ENCODE measurements at regions not wholly inside any gene's neighbourhood (a gene's known extent, or its start where the extent isn't known, plus 50 kb on each side); places are given as distances from the start of the nearest gene placed in this dataset.
"Not testable (repeated sequence)": the region's sequence is repeated elsewhere in the genome, so short reads cannot be mapped to it uniquely, and the experiment has no call there.

DNA sequence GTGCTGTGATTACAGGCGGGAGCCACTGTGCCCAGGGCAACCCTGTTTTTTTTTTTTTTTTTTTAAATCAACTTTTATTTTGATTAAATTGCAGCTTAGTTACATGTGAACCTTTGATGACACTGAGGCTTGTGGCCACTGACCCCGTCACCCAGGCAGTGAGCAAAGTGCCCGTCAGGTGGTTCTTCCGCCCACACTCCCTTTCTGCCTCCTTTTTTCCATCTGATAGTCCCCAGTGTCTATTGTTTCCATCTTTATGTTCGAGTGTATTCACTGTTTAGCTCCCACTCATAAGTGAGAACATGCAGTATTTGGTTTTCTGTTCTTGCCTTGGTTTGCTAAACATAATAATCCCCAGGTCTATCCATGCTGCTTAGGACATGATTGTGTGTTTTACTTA, 110.9 kb upstream of the GRK3 start:
- DNase-seq (ENCODE audit: low read depth) = no peak

GRCh38 chr22:25456300-25457043, 108.0 kb upstream of the GRK3 start:
- not testable (repeated sequence) for DNase-seq (ENCODE audit: low read depth); H3K4me3 ChIP-seq (ENCODE audit: low read length)

More for the DNA sequence above, 110.9 kb upstream of the GRK3 start:
- H3K4me3 ChIP-seq (ENCODE audit: low read length) = no peak overlapping the region
- TF ChIP-seq, protein P1, sequence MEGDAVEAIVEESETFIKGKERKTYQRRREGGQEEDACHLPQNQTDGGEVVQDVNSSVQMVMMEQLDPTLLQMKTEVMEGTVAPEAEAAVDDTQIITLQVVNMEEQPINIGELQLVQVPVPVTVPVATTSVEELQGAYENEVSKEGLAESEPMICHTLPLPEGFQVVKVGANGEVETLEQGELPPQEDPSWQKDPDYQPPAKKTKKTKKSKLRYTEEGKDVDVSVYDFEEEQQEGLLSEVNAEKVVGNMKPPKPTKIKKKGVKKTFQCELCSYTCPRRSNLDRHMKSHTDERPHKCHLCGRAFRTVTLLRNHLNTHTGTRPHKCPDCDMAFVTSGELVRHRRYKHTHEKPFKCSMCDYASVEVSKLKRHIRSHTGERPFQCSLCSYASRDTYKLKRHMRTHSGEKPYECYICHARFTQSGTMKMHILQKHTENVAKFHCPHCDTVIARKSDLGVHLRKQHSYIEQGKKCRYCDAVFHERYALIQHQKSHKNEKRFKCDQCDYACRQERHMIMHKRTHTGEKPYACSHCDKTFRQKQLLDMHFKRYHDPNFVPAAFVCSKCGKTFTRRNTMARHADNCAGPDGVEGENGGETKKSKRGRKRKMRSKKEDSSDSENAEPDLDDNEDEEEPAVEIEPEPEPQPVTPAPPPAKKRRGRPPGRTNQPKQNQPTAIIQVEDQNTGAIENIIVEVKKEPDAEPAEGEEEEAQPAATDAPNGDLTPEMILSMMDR (IDR thresholded peaks at IDR 0.05; ENCODE audit: insufficient read depth, low read depth, low read length, missing control alignments) = no peak

DNA sequence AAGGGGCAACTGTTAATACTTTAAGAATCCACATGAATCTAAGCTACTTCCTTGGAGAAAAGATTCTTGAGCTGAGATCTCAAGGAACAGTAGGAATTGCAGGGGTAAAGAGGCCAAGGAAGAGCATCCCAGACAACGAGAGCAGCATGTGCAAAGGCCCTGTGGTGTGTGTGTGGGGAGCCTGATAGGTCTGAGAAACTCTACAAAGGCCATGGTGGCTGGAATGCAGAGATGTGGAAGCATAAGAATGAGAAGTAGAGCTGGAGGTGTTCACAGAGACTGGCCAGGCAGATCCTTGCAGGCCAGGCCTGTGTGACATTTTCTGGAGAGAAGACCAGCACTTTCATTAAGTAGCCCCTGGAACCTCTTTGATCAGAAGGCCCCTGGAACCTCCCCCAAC, 105.8 kb upstream of the GRK3 start:
- DNase-seq (ENCODE audit: low read depth); H3K4me3 ChIP-seq (ENCODE audit: low read length): not testable (repeated sequence)

DNA sequence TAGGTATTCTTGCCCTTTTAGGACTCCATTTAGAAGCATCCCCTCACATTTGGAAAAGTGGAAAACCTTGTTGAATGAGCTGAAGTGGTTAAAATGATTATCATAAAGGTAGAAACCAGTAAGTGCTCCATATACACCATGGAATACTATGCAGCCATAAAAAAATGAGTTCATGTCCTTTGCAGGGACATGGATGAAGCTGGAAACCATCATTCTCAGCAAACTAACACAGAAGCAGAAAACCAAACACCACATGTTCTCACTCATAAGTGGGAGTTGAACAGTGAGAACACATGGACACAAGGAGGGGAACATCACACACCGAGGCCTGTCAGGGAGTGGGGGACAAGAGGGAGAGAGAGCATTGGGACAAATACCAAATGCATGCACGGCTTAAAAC, 103.8 kb upstream of the GRK3 start:
- H3K4me3 ChIP-seq (ENCODE audit: low read length); DNase-seq (ENCODE audit: low read depth): not testable (repeated sequence)

DNA sequence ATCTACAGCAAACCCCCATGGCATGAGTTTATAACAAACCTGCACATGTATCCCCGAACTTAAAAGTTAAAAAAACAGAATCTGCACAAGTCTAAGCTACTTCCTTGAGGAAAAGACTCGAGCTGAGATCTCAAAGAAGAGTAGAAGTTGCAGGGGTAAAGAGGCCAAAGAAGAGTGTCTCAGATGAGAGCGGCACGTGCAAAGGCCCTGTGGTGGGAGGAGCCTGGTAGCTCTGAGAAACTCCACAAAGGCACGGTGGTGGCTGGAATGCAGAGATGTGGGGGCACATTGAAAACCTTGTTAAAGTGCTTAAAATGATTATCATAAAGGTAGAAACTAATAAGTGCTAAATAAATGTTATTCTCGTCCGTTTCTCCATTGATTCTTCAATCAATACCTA, 103.2 kb upstream of the GRK3 start:
- no peak overlapping the region for H3K4me3 ChIP-seq (ENCODE audit: low read length)
- no peak for DNase-seq (ENCODE audit: low read depth)
- TF ChIP-seq, protein P1 (IDR thresholded peaks at IDR 0.05; ENCODE audit: insufficient read depth, low read depth, low read length, missing control alignments) = no peak

- TF ChIP-seq, protein P1 (IDR thresholded peaks at IDR 0.05; ENCODE audit: insufficient read depth, low read depth, low read length, missing control alignments) = peak; percentile 99
- not testable (repeated sequence) for H3K4me3 ChIP-seq (ENCODE audit: low read length)
- peak; percentile 75 for DNase-seq (ENCODE audit: low read depth)
These were observed 101.8 kb upstream of the GRK3 start for GRCh38 chr22:25462474-25463346.

DNA sequence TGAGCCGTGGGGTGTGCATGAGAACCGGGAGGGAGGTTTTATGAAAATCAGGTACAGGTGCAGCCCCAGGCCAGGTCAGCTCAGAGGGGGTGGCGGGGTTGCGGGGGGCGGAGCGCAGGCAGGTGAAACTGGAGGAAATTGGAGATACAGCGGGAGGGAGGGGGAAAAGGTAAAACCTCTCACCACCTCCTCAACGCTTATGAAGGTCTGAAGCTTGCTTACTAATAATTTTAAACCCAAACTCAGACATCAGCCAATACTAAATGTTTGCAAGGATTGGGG, 101.2 kb upstream of the GRK3 start:
- H3K4me3 ChIP-seq (ENCODE audit: low read length); DNase-seq (ENCODE audit: low read depth): not testable (repeated sequence)

GRCh38 chr22:25464326-25464725, 100.1 kb upstream of the GRK3 start:
- DNase-seq (ENCODE audit: low read depth); H3K4me3 ChIP-seq (ENCODE audit: low read length): not testable (repeated sequence)

GRCh38 chr22:25465949-25466348, 98.5 kb upstream of the GRK3 start:
- no peak for DNase-seq (ENCODE audit: low read depth)

More at GRCh38 chr22:25465949-25466348, 98.5 kb upstream of the GRK3 start:
- TF ChIP-seq, protein P1 (IDR thresholded peaks at IDR 0.05; ENCODE audit: insufficient read depth, low read depth, low read length, missing control alignments) = no peak
- H3K4me3 ChIP-seq (ENCODE audit: low read length) = no peak overlapping the region

Data from epithelial cell of esophagus (primary cell).